NCI-H2081 (cell line): ENCODE measurements at regions not wholly inside any gene's neighbourhood (a gene's known extent, or its start where the extent isn't known, plus 50 kb on each side); places are given as distances from the start of the nearest gene placed in this dataset.
"Not testable (repeated sequence)": the region's sequence is repeated elsewhere in the genome, so short reads cannot be mapped to it uniquely, and the experiment has no call there.

ENCODE experiments used
- DNase-seq, 2 experiments: peaks; one replicate each; lab custom pipeline; 2025; lab: John Stamatoyannopoulos, UW

DNA sequence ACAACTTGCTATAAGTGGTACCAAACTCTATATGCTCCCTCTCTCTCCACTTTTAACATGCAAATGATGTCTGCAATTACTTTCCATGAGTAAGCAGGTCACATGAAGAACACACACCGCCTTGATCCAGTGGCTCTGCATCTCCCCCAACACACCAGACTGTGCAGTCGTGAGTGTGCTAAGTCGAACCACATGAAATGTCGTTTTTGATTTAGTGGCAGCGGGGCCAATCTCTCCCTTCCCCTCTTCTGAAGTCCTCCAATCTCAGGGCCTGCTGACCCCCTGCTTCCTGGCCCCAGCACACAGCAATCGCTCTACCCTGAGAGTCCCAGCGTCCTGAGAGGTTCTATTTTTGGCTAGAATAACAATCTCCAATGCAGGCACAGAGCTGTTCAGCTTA, 312.5 kb downstream of the SHQ1 start:
- DNase-seq = no peak

- no peak for DNase-seq
These were observed 314.4 kb downstream of the SHQ1 start for GRCh38 chr3:72533591-72534473.

- DNase-seq = no peak
These were observed 317.8 kb downstream of the SHQ1 start for GRCh38 chr3:72530426-72530825.

GRCh38 chr3:72529081-72529480, 319.2 kb downstream of the SHQ1 start:
- no peak for DNase-seq

DNA sequence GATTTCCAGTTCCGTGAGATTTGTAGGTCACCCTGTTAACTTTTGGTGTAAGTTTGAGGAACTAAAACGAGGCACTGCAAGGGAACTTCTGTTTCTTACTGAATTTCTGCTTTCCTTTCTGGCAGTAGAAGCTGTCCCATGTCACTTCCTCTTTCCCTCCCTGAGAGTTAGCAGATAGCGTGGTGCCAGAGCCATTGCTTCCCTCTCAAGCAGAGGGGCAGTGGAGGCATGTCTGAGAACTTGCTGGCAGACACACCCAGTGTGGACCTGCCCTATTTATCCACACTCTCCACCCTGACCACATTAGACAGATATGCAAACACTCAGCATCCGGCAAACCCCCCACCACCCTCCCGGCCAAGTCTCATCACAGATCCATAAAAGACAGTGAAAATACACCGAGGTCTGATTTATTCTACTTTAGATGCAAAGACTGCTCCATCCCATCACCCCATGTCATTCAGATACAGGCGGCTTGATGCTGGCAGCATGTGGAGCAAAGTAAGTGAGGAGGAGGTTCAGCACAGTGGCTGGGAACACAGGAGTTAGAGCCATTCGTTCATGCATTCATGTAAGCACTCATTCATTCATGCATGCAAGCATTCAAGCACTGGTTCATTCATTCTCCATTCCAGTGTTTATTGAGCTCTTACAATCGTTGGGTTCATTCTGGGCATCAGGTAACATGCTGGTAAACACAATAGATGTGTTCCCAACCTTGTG, 324.7 kb downstream of the SHQ1 start:
- DNase-seq = no peak

DNA sequence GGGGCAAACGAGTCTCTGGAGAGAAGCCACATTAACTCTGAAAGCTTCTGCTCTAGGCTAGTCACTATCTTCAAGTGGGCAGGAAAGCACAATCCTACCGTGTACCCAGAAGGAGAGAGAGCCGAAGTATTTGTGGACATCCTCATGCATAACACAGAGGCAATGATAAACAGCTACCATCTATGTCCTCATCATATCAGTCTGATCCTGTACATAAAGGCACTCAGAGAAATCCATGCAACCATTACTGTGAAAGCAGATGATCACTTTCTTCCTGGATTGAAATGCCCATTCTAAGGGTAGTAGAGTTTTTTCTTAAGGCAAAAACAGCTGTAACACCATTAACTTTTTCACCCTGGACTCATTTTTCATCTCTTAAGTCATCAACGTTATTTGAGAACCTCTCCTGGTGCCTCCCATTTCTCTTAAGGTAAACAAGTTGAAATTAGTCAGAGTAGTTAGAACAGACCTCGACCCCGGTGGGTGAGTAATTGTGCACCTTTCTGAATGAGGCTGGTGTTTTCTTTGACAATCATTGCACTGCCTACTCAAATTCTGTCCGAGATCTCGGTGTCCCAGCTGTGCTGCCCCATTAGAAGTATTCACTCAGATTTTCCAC, 327.4 kb downstream of the SHQ1 start:
- DNase-seq = peak; percentile 4 to 30

DNA sequence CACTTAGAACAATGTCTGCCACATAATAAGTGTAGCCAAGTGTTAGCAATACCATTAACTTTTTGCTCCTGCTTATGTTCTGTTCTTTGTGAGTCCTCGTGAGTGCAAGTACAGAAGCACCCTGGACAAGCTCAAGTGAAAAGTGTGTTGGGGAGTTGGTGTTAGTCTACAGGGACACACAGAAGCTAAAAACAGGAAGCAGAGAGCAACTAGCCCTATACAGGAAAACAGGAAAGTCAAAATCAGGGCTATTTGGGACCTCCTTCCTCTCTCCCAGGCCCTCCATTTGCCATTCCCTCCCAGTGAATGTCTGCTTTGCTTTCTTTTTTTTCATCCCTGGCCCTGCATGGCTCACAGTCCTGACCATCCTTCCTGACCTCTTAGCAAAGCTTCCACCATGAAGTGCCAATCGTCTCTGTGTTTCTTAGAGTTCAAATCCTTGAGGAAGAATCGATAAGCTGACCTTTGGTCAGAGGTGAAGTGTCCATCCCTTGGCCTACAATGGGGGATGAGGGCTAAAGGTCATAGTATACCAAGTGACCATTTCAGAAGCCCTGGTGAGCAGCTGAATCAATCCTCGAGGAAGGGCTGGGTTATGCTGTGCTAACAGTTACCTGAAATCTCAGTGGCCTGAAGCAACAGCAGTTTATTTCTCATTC, 328.2 kb downstream of the SHQ1 start:
- no peak for DNase-seq

- no peak for DNase-seq
These were observed 330.3 kb downstream of the SHQ1 start for GRCh38 chr3:72517921-72518424.

GRCh38 chr3:72517336-72517735, 330.9 kb downstream of the SHQ1 start:
- no peak for DNase-seq

GRCh38 chr3:72516361-72516760, 331.9 kb downstream of the SHQ1 start:
- DNase-seq = no peak

- DNase-seq = no peak
These were observed 332.3 kb downstream of the SHQ1 start for GRCh38 chr3:72515941-72516340.

GRCh38 chr3:72515281-72515680, 333.0 kb downstream of the SHQ1 start:
- no peak for DNase-seq

- DNase-seq = no peak
These were observed 338.0 kb downstream of the SHQ1 start for GRCh38 chr3:72510247-72510646.

DNA sequence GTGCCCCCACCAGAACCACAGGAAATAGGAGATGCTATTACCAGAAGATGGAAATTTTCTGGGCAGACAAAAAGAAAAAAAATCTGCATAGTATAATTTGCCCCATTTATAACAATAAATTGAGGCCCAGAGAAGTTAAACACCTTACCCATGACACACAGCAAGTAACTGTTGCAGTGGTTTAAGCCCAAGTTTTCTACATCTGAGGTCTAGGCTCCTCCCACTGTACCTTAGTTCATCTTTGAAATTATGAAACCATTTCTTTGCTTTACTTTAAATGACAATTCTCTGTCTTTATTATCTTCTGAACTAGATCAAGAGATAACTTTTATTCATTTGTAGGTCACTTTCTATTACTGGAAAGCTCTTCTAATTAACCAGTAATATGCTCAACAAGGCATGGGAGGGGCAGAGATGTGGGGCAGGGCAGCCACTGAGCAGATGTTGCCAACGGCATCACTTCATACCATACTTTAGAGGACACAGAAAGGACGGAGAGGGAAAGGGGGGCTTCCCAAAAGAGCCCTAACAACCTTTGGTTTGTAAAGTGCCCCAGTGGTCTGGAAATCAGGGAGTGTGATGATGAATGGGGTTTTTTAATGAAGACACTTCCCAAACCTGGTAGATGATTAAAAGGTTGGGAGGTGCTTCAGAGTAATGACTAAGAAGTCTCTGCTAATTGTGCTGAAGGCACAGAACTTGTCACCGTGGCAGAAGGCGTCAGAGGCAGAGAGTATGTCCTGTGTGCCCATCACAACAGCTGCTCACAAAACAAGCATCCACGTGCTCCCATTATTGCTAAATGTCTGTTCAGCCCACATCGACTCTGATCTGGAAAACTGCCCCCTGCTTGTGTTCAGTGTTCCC, 342.5 kb downstream of the SHQ1 start:
- DNase-seq = no peak

DNA sequence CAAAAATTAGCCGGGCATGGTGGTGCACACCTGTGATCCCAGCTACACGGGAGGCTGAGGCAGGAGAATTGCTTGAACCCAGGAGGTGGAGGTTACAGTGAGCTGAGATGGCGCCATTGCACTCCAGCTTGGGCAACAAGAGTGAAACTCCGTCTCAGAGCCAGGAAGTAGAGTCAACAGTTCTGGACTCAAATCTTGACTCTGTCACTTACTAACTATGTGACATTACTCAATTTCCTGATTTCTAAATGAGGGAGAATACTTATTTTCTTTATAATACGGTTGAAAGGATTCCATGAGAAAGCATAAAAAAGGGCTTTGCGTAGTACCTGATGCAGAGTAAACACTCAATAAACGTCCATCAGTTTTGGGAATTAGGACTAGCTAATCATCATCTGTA, 350.7 kb downstream of the SHQ1 start:
- DNase-seq = not testable (repeated sequence)

- no peak for DNase-seq
These were observed 352.1 kb downstream of the SHQ1 start for GRCh38 chr3:72496051-72496670.

DNA sequence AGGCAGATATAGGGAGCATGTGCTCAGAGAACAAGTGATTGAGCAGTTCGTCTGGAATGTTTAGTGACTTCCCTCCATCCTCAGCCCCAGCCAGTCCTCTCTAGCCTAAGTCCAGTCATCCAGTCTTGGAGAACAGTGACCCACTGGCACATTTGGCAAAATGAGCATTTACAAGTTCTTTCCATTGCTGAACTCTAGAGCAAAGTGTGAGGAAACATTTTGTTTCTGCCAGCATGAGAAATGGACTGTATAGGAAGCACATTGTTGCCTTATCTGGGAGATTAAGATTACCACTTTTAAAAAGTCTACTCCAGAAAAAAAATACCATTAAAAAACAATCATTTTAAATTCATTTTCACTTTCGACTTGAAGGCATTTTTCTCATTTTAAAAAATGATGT, 353.6 kb downstream of the SHQ1 start:
- DNase-seq = no peak

GRCh38 chr3:72494130-72494529, 354.1 kb downstream of the SHQ1 start:
- no peak for DNase-seq

GRCh38 chr3:72492240-72492639, 356.0 kb downstream of the SHQ1 start:
- no peak for DNase-seq

DNA sequence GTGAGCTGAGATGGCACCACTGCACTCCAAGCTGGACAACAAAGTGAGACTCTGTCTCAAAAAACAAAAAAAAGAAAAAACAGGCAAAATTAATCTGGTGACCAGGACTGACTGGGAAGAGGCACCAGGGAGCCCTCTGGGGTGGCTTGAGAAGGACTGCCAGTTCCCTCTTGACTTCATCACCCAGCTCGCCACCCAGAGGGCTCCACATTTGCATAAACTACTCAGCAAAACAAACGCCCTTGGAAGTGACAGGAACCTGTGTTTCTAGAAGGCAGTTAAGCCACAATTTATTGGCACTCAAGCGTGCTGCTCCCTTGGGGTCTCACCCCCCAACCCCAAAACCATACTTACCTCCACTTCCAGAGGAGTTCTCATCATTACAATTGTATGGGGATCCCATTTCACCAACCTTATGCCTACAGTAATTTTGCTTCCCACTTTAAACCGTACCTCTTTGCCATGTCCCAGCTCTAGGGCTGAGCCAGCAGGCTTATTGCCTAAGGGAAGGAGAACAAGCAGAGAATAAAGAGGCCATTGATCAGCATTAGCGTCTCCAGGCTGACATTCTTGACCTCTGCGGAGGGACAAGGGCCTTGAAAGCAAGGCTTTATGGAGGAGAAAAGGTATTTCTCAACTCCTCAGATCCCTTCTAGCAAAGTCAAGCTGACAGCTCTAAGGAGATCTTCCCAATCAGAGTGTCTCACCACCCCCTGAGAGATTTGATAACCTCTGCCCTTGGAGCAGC, 357.4 kb downstream of the SHQ1 start:
- no peak for DNase-seq
